MM.1S (cell line): ENCODE measurements at regions not wholly inside any gene's neighbourhood (a gene's known extent, or its start where the extent isn't known, plus 50 kb on each side); places are given as distances from the start of the nearest gene placed in this dataset.

Source experiments
- DNase-seq: peaks from one replicate; pipeline ENCODE4 v3.0.0-alpha.2; 2015
- H2AFZ ChIP-seq: fragments of 300-600 bp; sonication (generic); 2 replicates; pipeline ENCODE4 v1.6.0; 2016; ENCODE audit warnings: antibody characterized with exemption, low read length
- H3F3A ChIP-seq: fragments of 300-600 bp; sonication (generic); 2 replicates; pipeline ENCODE4 v1.6.1; 2016; ENCODE audit warnings: mild to moderate bottlenecking, antibody characterized with exemption, low read length, moderate library complexity, mixed read lengths; ENCODE audit not compliant: insufficient read depth
- H3K27ac ChIP-seq: fragments of 300-600 bp; sonication (generic); 2 replicates; pipeline ENCODE4 v1.5.1; 2016; ENCODE audit warnings: mild to moderate bottlenecking, low read length
- H3K27me3 ChIP-seq: fragments of 300-600 bp; sonication (generic); replicated peaks from 2 replicates; pipeline ENCODE4 v1.6.0; 2016; ENCODE audit warnings: low read length; ENCODE audit not compliant: insufficient read depth
- H3K36me3 ChIP-seq: fragments of 300-600 bp; sonication (generic); replicated peaks from 2 replicates; pipeline ENCODE4 v1.6.1; 2016; ENCODE audit warnings: mild to moderate bottlenecking, low read length, mixed read lengths; ENCODE audit not compliant: insufficient read depth
- H3K4me1 ChIP-seq: fragments of 300-600 bp; sonication (generic); 2 replicates; pipeline ENCODE4 v1.6.1; 2016; ENCODE audit warnings: low read length, mixed read lengths
- H3K4me2 ChIP-seq: fragments of 300-600 bp; sonication (generic); 2 replicates; pipeline ENCODE4 v1.6.0; 2016; ENCODE audit warnings: low read depth, low read length
- H3K4me3 ChIP-seq: fragments of 300-600 bp; sonication (generic); 2 replicates; pipeline ENCODE4 v1.5.1; 2016; ENCODE audit warnings: low read length, mixed read lengths
- H3K79me2 ChIP-seq: fragments of 300-600 bp; sonication (generic); 2 replicates; pipeline ENCODE4 v1.6.1; 2016; ENCODE audit warnings: mixed run types, low read length, mixed read lengths
- H3K9ac ChIP-seq: fragments of 300-600 bp; sonication (generic); 2 replicates; pipeline ENCODE4 v1.6.1; 2016; ENCODE audit warnings: low read length, mixed read lengths
- H3K9me2 ChIP-seq: fragments of 300-600 bp; sonication (generic); replicated peaks from 2 replicates; pipeline ENCODE4 v1.6.1; 2016; ENCODE audit warnings: mild to moderate bottlenecking, low read length, mixed read lengths; ENCODE audit not compliant: insufficient read depth
- H3K9me3 ChIP-seq: fragments of 300-600 bp; sonication (generic); replicated peaks from 2 replicates; pipeline ENCODE4 v1.6.1; 2016; ENCODE audit warnings: mild to moderate bottlenecking, low read length, mixed read lengths; ENCODE audit not compliant: insufficient read depth
- H4K20me1 ChIP-seq: fragments of 300-600 bp; sonication (generic); 2 replicates; pipeline ENCODE4 v1.6.1; 2016; ENCODE audit warnings: mild to moderate bottlenecking, low read length, moderate library complexity, mixed read lengths; ENCODE audit not compliant: insufficient read depth
- EZH2 ChIP-seq: fragments of 300-600 bp; sonication (generic); optimal IDR thresholded peaks from 2 replicates; pipeline ENCODE3; 2017; ENCODE audit warnings: low read depth, mild to moderate bottlenecking, antibody characterized with exemption, low read length, mixed read lengths
- EZH2phosphoT487 ChIP-seq: fragments of 300-600 bp; sonication (generic); IDR thresholded peaks from 2 replicates; pipeline ENCODE4 v1.6.1; 2018; ENCODE audit warnings: antibody characterized with exemption, low read length
- TF ChIP-seq, protein P1 (sequence below): fragments of 300-600 bp; sonication (generic); IDR thresholded peaks from 2 replicates; pipeline ENCODE4 v1.5.1; 2016; ENCODE audit warnings: antibody characterized with exemption, low read length, mixed read lengths

DNA sequence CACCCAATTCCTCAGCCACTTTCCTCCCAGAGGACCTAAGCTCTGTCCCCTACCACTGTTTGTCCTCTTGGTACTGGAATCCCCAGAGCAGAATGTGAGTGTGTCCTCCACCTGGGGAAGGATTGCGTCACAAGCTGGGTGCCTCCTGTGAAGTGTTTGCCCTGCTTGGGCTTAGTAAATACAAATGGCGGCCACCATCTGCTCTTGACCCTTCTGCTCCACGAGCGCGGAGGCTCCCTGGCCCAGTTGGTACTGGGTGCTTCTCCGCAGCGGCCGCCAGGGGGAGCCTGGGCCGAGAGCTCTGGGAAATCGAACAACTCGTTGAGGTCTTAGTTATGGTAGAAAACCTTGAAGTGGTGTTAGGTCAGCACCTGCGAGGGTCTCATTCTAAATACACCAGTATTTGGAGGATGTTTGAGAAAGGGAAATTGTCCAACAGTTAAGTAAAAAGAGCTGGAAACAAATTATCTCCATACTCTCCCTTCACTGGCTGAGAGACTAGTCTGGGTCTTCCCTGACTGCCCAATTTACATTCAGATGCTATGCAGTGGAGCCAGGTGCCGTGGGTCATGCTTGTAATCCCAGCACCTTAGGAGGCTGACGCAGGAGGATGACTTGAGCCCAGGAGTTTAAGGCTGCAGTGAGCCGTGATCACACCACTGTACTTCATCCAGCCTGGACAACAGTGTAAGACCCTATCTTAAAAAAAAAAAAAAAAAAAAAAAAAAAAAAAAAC lies 74.6 kb upstream of the TEAD1 start:
- Histone ChIP-seq H3K4me3 (no peak overlapping the region), H2AFZ (peak overlapping the region; percentile 13; the same call in 1 of the 2 replicates), H4K20me1 (no peaks in the 10 kb centered on the region), H3K9me2 (no peaks in the 10 kb centered on the region), H3K27me3 (no peaks in the 10 kb centered on the region), H3F3A (no peaks in the 10 kb centered on the region), H3K79me2 (no peaks in the 10 kb centered on the region), H3K9me3 (no peaks in the 10 kb centered on the region), H3K36me3 (no peaks in the 10 kb centered on the region), H3K4me2 (no peak overlapping the region), H3K27ac (no peak overlapping the region), H3K9ac (no peak overlapping the region), H3K4me1 (no peaks in the 10 kb centered on the region)
- TF ChIP-seq EZH2phosphoT487: no peak
- TF ChIP-seq, protein P1, sequence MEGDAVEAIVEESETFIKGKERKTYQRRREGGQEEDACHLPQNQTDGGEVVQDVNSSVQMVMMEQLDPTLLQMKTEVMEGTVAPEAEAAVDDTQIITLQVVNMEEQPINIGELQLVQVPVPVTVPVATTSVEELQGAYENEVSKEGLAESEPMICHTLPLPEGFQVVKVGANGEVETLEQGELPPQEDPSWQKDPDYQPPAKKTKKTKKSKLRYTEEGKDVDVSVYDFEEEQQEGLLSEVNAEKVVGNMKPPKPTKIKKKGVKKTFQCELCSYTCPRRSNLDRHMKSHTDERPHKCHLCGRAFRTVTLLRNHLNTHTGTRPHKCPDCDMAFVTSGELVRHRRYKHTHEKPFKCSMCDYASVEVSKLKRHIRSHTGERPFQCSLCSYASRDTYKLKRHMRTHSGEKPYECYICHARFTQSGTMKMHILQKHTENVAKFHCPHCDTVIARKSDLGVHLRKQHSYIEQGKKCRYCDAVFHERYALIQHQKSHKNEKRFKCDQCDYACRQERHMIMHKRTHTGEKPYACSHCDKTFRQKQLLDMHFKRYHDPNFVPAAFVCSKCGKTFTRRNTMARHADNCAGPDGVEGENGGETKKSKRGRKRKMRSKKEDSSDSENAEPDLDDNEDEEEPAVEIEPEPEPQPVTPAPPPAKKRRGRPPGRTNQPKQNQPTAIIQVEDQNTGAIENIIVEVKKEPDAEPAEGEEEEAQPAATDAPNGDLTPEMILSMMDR: peak; percentile 94
- DNase-seq: peak; percentile 55

DNA sequence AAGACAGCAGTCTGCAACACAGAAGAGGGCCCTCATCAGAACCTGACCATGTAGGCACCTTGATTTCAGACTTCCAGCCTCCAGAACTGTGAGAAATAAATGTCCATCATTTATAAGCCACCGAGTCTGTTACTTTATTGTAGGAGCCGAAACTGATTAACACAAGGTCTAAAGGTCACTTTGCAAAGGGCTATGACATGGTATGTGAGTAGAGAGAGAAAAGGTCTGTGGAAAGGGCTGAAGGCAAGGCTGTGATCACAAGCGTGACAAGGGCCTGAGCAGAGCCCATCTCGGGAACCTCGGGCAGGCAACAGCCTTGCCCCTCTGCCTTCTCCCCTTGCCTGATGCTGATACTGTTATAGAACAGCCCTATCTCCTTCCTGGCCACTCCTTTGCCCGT lies 73.4 kb upstream of the TEAD1 start:
- Histone ChIP-seq H3K79me2 (no peaks in the 10 kb centered on the region), H3K9me3 (no peaks in the 10 kb centered on the region)
- no peak for DNase-seq

DNA sequence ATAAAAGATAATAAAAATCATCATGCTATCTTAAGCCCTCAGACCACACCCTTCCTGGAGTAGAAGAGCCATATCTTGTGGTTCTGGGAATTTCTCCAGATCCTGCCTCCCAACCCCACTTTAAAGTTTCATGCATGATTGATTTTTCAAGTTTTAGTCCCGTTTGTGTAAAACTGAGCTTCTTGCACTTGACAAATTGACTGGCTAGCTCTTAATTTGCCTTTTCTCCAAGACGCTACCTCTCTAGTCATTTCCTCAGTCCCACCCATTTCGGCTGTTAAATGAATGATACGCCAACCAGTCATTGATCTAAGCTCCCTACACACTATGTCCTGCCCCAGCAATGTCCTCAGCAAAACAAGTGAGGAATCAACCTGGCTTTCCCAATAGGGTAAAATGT lies 71.8 kb upstream of the TEAD1 start:
- no peaks in the 10 kb centered on the region for H3K79me2 ChIP-seq
- H3K9me3 ChIP-seq: no peaks in the 10 kb centered on the region
- H3K9ac ChIP-seq: no peak overlapping the region
- no peak overlapping the region for H2AFZ ChIP-seq
- H3K27me3 ChIP-seq: no peaks in the 10 kb centered on the region
- no peaks in the 10 kb centered on the region for H4K20me1 ChIP-seq
- H3K9me2 ChIP-seq: no peaks in the 10 kb centered on the region
- DNase-seq: no peak
- H3K4me3 ChIP-seq: no peak overlapping the region
- TF ChIP-seq, protein P1: no peak
- no peak for TF ChIP-seq EZH2
- TF ChIP-seq EZH2phosphoT487: no peak
- no peaks in the 10 kb centered on the region for H3K4me1 ChIP-seq
- no peak overlapping the region for H3K27ac ChIP-seq
- H3F3A ChIP-seq: no peaks in the 10 kb centered on the region
- H3K4me2 ChIP-seq: no peak overlapping the region
- H3K36me3 ChIP-seq: no peaks in the 10 kb centered on the region

More for the DNA sequence above, 73.4 kb upstream of the TEAD1 start:
- Histone ChIP-seq H3K4me1 (no peaks in the 10 kb centered on the region), H3K36me3 (no peaks in the 10 kb centered on the region), H2AFZ (no peak overlapping the region), H3K27me3 (no peaks in the 10 kb centered on the region), H3K4me2 (no peak overlapping the region), H3K9me2 (no peaks in the 10 kb centered on the region), H3K4me3 (no peak overlapping the region), H4K20me1 (no peaks in the 10 kb centered on the region), H3K27ac (no peak overlapping the region), H3F3A (no peaks in the 10 kb centered on the region), H3K9ac (no peak overlapping the region)
- TF ChIP-seq EZH2phosphoT487 (no peak), EZH2 (no peak)
- TF ChIP-seq, protein P1: no peak
